ENCODE measurements at regions not wholly inside any gene's neighbourhood (a gene's known extent, or its start where the extent isn't known, plus 50 kb on each side); places are given as distances from the start of the nearest gene placed in this dataset.
"Not testable (repeated sequence)": the region's sequence is repeated elsewhere in the genome, so short reads cannot be mapped to it uniquely, and the experiment has no call there.

- not testable (repeated sequence) for DNase-seq
Observed at GRCh38 chr1:120617493-120617892, 106.3 kb upstream of the NBPF26 start.

- not testable (repeated sequence) for DNase-seq
Observed at GRCh38 chr1:120619867-120620692, 103.7 kb upstream of the NBPF26 start.

GRCh38 chr1:120620693-120620969 is 103.1 kb upstream of the NBPF26 start:
- DNase-seq = not testable (repeated sequence)

GRCh38 chr1:120621278-120621677 is 102.5 kb upstream of the NBPF26 start:
- not testable (repeated sequence) for DNase-seq

GRCh38 chr1:120623539-120623938 is 100.2 kb upstream of the NBPF26 start:
- DNase-seq = not testable (repeated sequence)

- DNase-seq = not testable (repeated sequence)
Observed at GRCh38 chr1:120624565-120625064, 99.1 kb upstream of the NBPF26 start.

- DNase-seq = not testable (repeated sequence)
Observed at GRCh38 chr1:120629832-120630455, 93.8 kb upstream of the NBPF26 start.

GRCh38 chr1:120634816-120635806 is 88.6 kb upstream of the NBPF26 start:
- not testable (repeated sequence) for DNase-seq

- not testable (repeated sequence) for DNase-seq
Observed at GRCh38 chr1:120640261-120641013, 83.3 kb upstream of the NBPF26 start.

GRCh38 chr1:120641014-120641302 is 82.8 kb upstream of the NBPF26 start:
- not testable (repeated sequence) for DNase-seq

GRCh38 chr1:120647182-120647581 is 76.6 kb upstream of the NBPF26 start:
- DNase-seq = not testable (repeated sequence)

- not testable (repeated sequence) for DNase-seq
Observed at GRCh38 chr1:120648915-120649623, 74.7 kb upstream of the NBPF26 start.

- not testable (repeated sequence) for DNase-seq
Observed at GRCh38 chr1:120649730-120650129, 74.0 kb upstream of the NBPF26 start.

- not testable (repeated sequence) for DNase-seq
Observed at GRCh38 chr1:120654114-120654513, 69.6 kb upstream of the NBPF26 start.

GRCh38 chr1:120655394-120655793 is 68.4 kb upstream of the NBPF26 start:
- not testable (repeated sequence) for DNase-seq

- not testable (repeated sequence) for DNase-seq
Observed at GRCh38 chr1:120656116-120656515, 67.6 kb upstream of the NBPF26 start.

- not testable (repeated sequence) for DNase-seq
Observed at GRCh38 chr1:120657804-120658203, 65.9 kb upstream of the NBPF26 start.

- DNase-seq = not testable (repeated sequence)
Observed at GRCh38 chr1:120658622-120659021, 65.1 kb upstream of the NBPF26 start.

GRCh38 chr1:120659133-120659532 is 64.6 kb upstream of the NBPF26 start:
- DNase-seq = not testable (repeated sequence)

GRCh38 chr1:120664376-120665249 is 59.1 kb upstream of the NBPF26 start:
- DNase-seq = not testable (repeated sequence)

All from left kidney (tissue), 1 donor.